OCI-LY3 (cell line): ENCODE measurements at regions not wholly inside any gene's neighbourhood (a gene's known extent, or its start where the extent isn't known, plus 50 kb on each side); places are given as distances from the start of the nearest gene placed in this dataset.

Source experiments
- EZH2phosphoT487 ChIP-seq: fragments of 200-600 bp; shearing (Covaris generic); IDR thresholded peaks from 2 replicates; pipeline ENCODE4 v1.6.1; 2018; ENCODE audit warnings: antibody characterized with exemption, mixed run types, low read depth
- TF ChIP-seq, protein P1 (sequence below): fragments of 200-600, 300-600 bp; sonication (generic); IDR thresholded peaks from 2 replicates; pipeline ENCODE4 v1.5.1; 2014; ENCODE audit warnings: antibody characterized with exemption, low read length, low read depth

DNA sequence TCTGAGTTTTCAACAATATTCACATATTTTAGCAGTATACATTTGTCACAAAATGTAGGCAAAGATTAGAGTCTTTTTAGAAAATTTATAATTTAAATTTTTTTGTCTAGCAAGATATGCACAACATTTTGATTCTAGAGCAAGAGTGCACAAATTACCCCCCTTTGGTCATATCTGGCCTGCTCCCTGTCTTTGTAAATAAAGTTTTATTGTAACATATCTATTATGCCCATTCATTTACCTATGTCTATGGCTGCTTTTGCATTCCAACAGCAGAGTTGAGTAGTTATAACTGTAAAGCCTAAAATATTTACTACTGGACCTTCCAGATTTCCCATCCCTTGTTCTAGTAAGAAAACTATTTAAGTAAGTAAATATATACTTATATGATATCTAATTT, 430.7 kb downstream of the EDEM1 start:
- TF ChIP-seq, protein P1, sequence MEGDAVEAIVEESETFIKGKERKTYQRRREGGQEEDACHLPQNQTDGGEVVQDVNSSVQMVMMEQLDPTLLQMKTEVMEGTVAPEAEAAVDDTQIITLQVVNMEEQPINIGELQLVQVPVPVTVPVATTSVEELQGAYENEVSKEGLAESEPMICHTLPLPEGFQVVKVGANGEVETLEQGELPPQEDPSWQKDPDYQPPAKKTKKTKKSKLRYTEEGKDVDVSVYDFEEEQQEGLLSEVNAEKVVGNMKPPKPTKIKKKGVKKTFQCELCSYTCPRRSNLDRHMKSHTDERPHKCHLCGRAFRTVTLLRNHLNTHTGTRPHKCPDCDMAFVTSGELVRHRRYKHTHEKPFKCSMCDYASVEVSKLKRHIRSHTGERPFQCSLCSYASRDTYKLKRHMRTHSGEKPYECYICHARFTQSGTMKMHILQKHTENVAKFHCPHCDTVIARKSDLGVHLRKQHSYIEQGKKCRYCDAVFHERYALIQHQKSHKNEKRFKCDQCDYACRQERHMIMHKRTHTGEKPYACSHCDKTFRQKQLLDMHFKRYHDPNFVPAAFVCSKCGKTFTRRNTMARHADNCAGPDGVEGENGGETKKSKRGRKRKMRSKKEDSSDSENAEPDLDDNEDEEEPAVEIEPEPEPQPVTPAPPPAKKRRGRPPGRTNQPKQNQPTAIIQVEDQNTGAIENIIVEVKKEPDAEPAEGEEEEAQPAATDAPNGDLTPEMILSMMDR, result no peak
- no peak for TF ChIP-seq EZH2phosphoT487
